ENCODE measurements at regions not wholly inside any gene's neighbourhood (a gene's known extent, or its start where the extent isn't known, plus 50 kb on each side); places are given as distances from the start of the nearest gene placed in this dataset.
"Not testable (repeated sequence)": the region's sequence is repeated elsewhere in the genome, so short reads cannot be mapped to it uniquely, and the experiment has no call there.

DNA sequence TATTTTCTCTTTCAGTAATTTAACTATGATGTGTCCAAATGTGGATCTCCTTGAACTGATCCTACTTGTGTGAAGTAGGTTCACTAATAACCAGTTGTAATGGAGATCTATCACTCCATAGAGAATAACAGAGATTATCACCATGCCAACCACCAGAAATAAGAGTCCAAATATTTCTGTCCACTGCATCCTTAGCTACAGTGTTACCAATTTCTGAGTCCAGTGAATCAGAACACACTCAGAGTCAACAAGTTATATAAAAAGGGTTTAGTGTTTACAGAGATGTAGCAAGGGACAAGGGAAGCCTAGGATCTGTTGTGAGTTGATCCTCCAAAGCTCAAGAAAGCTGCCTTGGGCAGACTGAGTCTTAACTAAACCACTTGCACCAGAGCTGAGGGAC, 882.8 kb downstream of the TBC1D32 start:
- no peak overlapping the region for H3K27ac ChIP-seq
- TF ChIP-seq ZFX (IDR thresholded peaks at IDR 0.05): no peak
- TF ChIP-seq, protein P1, sequence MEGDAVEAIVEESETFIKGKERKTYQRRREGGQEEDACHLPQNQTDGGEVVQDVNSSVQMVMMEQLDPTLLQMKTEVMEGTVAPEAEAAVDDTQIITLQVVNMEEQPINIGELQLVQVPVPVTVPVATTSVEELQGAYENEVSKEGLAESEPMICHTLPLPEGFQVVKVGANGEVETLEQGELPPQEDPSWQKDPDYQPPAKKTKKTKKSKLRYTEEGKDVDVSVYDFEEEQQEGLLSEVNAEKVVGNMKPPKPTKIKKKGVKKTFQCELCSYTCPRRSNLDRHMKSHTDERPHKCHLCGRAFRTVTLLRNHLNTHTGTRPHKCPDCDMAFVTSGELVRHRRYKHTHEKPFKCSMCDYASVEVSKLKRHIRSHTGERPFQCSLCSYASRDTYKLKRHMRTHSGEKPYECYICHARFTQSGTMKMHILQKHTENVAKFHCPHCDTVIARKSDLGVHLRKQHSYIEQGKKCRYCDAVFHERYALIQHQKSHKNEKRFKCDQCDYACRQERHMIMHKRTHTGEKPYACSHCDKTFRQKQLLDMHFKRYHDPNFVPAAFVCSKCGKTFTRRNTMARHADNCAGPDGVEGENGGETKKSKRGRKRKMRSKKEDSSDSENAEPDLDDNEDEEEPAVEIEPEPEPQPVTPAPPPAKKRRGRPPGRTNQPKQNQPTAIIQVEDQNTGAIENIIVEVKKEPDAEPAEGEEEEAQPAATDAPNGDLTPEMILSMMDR (conservative IDR thresholded peaks at IDR 0.05): no peak

DNA sequence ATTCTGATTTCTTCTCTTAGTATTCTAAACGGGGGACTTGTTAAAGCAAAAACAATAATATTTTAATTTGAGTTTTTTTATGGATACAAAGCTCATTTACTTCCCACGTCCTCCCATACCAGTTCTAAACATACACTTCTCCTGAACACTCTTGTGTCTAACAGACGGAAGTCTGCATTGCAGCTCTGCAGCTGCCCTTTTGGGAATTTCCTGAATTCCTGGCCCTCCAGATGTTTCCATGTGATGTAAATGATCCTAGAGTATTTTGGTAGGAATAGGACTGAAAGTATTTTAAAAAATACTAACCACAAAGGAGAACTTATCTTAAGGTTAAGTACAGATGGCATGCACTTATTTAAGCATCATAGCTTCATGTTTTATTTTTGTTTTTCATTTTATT, 886.7 kb downstream of the TBC1D32 start:
- TF ChIP-seq ZFX (IDR thresholded peaks at IDR 0.05): no peak
- TF ChIP-seq, protein P1 (conservative IDR thresholded peaks at IDR 0.05): no peak
- no peak overlapping the region for H3K27ac ChIP-seq

DNA sequence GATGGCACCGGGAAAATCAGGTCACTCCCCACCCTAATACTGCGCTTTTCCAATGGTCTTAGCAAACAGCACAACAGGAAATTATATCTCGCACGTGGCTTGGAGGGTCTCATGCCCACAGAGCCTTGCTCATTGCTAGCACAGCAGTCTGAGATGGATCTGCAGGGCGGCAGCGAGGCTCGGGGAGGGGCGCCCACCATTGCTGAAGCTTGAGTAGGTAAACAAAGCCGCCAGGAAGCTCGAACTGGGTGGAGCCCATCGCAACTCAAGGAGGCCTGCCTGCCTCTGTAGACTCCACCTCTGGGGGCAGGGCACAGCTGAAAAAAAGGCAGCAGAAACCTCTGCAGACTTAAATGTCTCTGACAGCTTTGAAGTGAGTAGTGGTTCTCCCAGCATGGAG, 901.4 kb downstream of the TBC1D32 start:
- H3K27ac ChIP-seq: not testable (repeated sequence)

DNA sequence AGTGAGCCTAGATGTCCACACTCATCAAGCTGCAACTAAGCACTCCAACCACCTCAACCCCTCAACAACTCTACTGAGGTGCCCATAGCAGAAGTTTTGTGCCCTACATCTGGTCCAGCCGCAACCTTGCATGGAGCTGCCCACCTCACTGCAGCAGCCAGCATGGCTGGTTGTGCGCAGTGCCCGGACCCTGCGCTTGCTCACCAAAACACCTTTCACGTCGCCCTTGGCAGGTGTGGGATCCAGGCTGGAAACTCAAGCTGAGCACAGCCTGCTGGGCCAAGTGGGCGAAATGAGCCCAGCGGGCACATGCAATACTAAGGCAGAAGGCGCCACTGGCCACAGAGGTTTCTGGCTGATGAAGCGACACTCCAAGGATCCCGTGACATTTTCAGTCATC, 902.4 kb downstream of the TBC1D32 start:
- TF ChIP-seq ZFX (IDR thresholded peaks at IDR 0.05): no peak
- TF ChIP-seq, protein P1 (conservative IDR thresholded peaks at IDR 0.05): no peak
- H3K27ac ChIP-seq: no peak overlapping the region

DNA sequence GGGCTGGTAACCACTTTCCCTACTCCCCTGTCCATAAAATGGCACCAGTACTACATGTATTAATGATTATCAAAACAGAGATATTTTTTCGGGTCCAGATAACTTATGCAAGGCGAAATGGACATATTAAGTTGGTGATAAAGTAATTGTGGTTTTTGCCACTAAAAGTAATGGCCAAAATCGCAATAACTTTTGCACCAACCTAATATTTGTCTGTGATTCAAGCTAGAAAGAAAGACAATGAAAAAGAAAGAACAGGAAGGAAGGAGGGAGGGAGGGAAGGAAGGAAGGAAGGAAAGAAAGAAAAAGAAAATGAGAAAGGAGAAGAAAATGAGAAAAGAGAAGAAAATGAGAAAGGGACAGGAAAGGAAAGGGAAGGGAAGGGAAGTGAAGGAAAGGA, 922.9 kb downstream of the TBC1D32 start:
- no peak overlapping the region for H3K27ac ChIP-seq
- TF ChIP-seq, protein P1 (conservative IDR thresholded peaks at IDR 0.05): no peak
- no peak for TF ChIP-seq ZFX (IDR thresholded peaks at IDR 0.05)

DNA sequence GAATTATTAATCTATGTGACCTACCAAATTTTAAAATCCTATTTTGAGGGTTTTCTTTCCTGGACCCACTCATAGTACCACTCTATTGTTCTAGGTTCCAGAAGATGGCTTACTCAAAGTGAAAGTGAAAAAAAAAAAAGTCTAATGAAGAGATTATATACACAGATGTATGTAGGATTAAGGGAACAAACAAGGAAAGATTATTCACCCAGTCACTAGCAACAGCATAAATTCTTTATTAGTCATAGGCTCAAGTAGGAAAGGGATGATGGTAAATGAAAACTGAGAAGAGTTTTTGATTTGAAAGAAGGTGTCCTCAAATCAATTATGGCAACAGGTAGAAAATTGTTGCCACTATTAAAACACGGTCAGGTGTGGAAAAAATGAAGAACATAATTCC, 923.7 kb downstream of the TBC1D32 start:
- TF ChIP-seq, protein P1 (conservative IDR thresholded peaks at IDR 0.05): no peak
- TF ChIP-seq ZFX (IDR thresholded peaks at IDR 0.05): no peak
- no peak overlapping the region for H3K27ac ChIP-seq

DNA sequence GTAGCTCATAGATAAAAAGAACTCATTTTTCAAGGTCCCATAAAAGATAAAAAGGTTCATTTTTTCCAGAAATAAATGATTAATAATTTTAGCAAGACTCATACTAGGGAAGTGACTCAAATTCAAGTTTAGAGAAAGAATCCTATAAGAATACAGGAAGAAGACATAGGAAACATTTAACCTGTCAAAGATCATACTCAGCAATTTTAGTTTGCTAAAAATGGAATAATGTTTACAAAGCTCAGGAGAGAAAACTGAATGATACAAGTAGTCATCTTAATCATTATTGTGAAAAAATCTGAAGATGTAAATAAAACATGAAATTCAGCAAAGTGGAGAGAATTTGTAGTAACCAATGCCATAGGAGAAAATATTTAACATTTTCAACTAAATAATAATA, 926.6 kb downstream of the TBC1D32 start:
- H3K27ac ChIP-seq: no peak overlapping the region
- TF ChIP-seq, protein P1 (conservative IDR thresholded peaks at IDR 0.05): no peak
- TF ChIP-seq ZFX (IDR thresholded peaks at IDR 0.05): no peak

DNA sequence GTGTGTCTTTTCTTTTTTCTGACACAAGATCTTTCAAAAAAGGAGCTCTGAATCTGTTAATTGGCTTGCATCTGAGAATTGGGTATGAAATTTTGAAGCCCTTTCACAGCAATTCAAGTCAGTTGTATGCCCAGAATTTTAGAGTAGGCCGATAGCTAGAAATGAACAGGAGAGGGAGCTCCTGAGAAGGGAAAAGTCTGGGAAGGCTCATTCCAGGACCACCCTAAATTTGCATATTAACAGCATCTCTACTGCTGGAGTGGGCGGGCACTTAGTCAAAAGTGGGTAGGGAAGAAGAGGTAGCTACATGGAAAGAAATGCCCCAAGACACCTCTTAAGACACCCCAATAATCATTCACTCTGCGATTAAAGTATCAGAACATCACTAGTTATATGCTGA, 928.3 kb downstream of the TBC1D32 start:
- TF ChIP-seq ZFX (IDR thresholded peaks at IDR 0.05): no peak
- TF ChIP-seq, protein P1 (conservative IDR thresholded peaks at IDR 0.05): peak; percentile 58

More for the DNA sequence above, 928.3 kb downstream of the TBC1D32 start:
- no peak overlapping the region for H3K27ac ChIP-seq

All from C4-2B (cell line).